HG03159 (cell line): ENCODE measurements at regions not wholly inside any gene's neighbourhood (a gene's known extent, or its start where the extent isn't known, plus 50 kb on each side); places are given as distances from the start of the nearest gene placed in this dataset.

Source experiments
- ATAC-seq: cut with Tn5 transposase; IDR thresholded peaks from one replicate; pipeline ENCODE4 v1.9.1; 2021; ENCODE audit warnings: mild to moderate bottlenecking, moderate library complexity; ENCODE audit not compliant: unreplicated experiment

DNA sequence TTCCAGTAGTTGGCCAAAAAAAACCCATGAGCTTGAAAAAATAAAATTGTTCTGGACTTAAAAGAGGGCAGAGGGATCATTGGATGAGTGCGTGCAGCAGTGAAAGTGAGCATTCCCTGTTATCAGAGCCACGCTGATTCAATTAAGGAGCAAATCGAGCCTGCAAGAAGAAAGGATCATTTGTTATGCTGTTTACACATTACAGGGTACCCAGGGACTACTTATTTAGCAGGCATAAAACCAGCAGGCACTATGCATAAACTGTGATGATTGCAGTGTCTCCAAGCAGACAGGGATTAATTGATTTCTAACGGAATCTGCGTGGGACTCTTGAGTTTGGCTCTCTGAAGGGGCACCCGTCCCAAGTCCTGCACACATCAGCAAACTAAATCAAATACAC, 83.5 kb downstream of the SHOX start:
- ATAC-seq = no peak
